Motor neuron (in vitro differentiated cells): ENCODE measurements at regions not wholly inside any gene's neighbourhood (a gene's known extent, or its start where the extent isn't known, plus 50 kb on each side); places are given as distances from the start of the nearest gene placed in this dataset.

Experiments
- ATAC-seq, 8 experiments: fragments of 200-7000 bp; cut with Tn5 transposase; replicated peaks in 6 of 8; 2 replicates each; pipeline ENCODE4 v1.8.0; 2021; ENCODE audit warnings: mild to moderate bottlenecking in 8 of 8, moderate library complexity in 8 of 8
- H3K27ac ChIP-seq, 2 donors: fragments of 250-450 bp; sonication (Bioruptor Pico); 2 replicates each; pipeline ENCODE4 v1.9.0; 2021; ENCODE audit warnings: antibody characterized with exemption in 2 of 2, mild to moderate bottlenecking in 2 of 2, moderate library complexity in 1 of 2
- H3K4me1 ChIP-seq, 2 donors: fragments of 250-450 bp; sonication (Bioruptor Pico); replicated peaks in 1 of 2; 2 replicates each; pipeline ENCODE4 v1.6.1; 2021; ENCODE audit warnings: antibody characterized with exemption in 2 of 2, mild to moderate bottlenecking in 2 of 2, moderate library complexity in 1 of 2
- H3K4me3 ChIP-seq, 5 donors: fragments of 250-450 bp; sonication (Bioruptor Pico); 2 replicates each; pipeline ENCODE4 v1.9.0; 2021; ENCODE audit warnings: antibody characterized with exemption in 5 of 5, mild to moderate bottlenecking in 5 of 5, moderate library complexity in 4 of 5
- WGBS, 10 experiments: fragments of 450-650 bp; shearing (Covaris generic); methylation state at CpG; one replicate each; pipeline ENCODE4 v1.0.0; 2022; 5-methylcytosine and 5-hydroxymethylcytosine counted together
- in situ Hi-C, 9 experiments: fragments of 400-800 bp; cut with MboI; loops; one replicate each; pipeline ENCODE4 v1.15.0; 2021; ENCODE audit warnings: low sequenced_read_pairs in 9 of 9, low pct_unique_long_range_greater_than_20kb in 2 of 9; ENCODE audit not compliant: unreplicated experiment in 9 of 9

GRCh38 chr2:100765481-100765880 lies 54.5 kb upstream of the NPAS2 start:
- 20 to 84% (median 73%) methylated on average over 1 to 4 of the region's 4 CpGs; no CpG with 5 or more reads in 4 of the 10 experiments for WGBS, 10 experiments
- in situ Hi-C loops, result no loop called here
- no peak for ATAC-seq
- no peak overlapping the region for H3K4me3 ChIP-seq
- H3K4me1 ChIP-seq, result peaks cover 12 to 24% of the 10 kb centered on the region in 2 donors
- no peak overlapping the region for H3K27ac ChIP-seq

- Histone ChIP-seq H3K4me3 (no peak overlapping the region), H3K4me1 (peaks cover 12 to 24% of the 10 kb centered on the region in 2 donors), H3K27ac (no peak overlapping the region)
- peak in 2 of 8 experiments; percentile 49 to 60 for ATAC-seq
- in situ Hi-C loops, result no loop called here
- WGBS, 10 experiments, result 39 to 100% (median 83%) methylated on average over 1 to 5 of the region's 6 CpGs; no CpG with 5 or more reads in 1 of the 10 experiments
Observed at GRCh38 chr2:100766256-100766655, 53.7 kb upstream of the NPAS2 start.

GRCh38 chr2:100766806-100767205 lies 53.1 kb upstream of the NPAS2 start:
- Histone ChIP-seq H3K4me1 (peaks cover 14 to 24% of the 10 kb centered on the region in 2 donors), H3K27ac (no peak overlapping the region), H3K4me3 (no peak overlapping the region)
- in situ Hi-C loops, result no loop called here
- 0 to 83% (median 6%) methylated on average over 1 to 3 of the region's 3 CpGs; no CpG with 5 or more reads in 4 of the 10 experiments for WGBS, 10 experiments
- peak in 7 of 8 experiments; percentile 50 to 86 (median 77) for ATAC-seq

GRCh38 chr2:100767224-100767653 lies 52.7 kb upstream of the NPAS2 start:
- in situ Hi-C loops, result no loop called here
- Histone ChIP-seq H3K4me3 (no peak overlapping the region), H3K27ac (no peak overlapping the region), H3K4me1 (peaks cover 14 to 24% of the 10 kb centered on the region in 2 donors)
- WGBS, 10 experiments, result 0 to 40% (median 0%) methylated on average over 1 of the region's 1 CpG; no CpG with 5 or more reads in 4 of the 10 experiments
- peak in 7 of 8 experiments; percentile 36 to 86 (median 70) for ATAC-seq

GRCh38 chr2:100767810-100768806 lies 51.8 kb upstream of the NPAS2 start:
- in situ Hi-C loops, result no loop called here
- ATAC-seq, result no peak
- H3K4me3 ChIP-seq, result no peak overlapping the region
- H3K27ac ChIP-seq, result no peak overlapping the region
- peaks cover 14 to 24% of the 10 kb centered on the region in 2 donors for H3K4me1 ChIP-seq
- WGBS, 10 experiments, result 49 to 93% (median 81%) methylated on average over 1 to 6 of the region's 7 CpGs
